Hematopoietic multipotent progenitor cell treated with erythropoietin and hydrocortisone succinate and interleukin-3 and kit ligand, for 17 days (in vitro differentiated cells): ENCODE measurements at regions not wholly inside any gene's neighbourhood (a gene's known extent, or its start where the extent isn't known, plus 50 kb on each side); places are given as distances from the start of the nearest gene placed in this dataset.
"Not testable (repeated sequence)": the region's sequence is repeated elsewhere in the genome, so short reads cannot be mapped to it uniquely, and the experiment has no call there.

Source experiments
- DNase-seq: peaks from one replicate; pipeline ENCODE4 v3.0.0-alpha.2; 2015; ENCODE audit warnings: low spot score

DNA sequence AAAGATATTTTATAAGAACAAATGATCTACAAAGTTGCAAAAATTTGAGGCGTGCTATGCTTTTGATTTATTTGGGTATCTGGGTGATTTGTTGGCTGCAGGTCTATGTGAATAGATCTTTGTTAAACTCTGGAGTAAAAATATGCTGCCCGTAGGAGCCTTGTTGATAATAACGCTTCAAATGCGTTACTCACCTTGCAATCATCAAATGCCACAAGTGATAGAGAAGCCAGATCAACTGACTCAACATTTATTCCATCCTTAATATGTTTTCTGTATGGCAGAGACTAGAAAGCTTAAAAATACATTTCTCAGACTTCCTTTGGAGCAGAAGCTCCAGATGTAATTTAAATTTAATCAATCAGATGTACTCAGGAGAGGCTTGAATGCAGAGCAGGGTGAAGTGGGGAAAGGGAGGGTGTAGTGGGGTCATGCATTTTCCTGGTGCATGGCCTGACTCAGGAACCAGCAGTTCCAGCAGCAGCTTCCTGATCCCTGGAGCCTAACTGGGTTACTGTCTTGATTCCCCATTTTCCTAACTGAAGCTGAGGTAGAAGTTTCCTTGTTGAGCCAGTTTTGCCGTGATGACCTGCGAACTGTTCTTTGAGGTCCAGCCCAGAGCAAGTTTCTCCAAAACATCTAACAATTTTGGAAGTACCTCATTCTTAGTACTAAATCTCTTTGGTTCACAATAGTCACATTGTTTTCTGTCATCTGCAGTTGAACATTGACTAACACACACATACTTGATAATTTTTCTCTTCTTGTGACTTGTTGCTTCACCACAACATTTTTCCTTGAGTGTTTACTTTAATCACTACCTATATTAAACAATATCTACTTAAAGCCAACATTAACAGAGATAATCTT lies 284.7 kb upstream of the CWC22 start:
- DNase-seq: no peak

DNA sequence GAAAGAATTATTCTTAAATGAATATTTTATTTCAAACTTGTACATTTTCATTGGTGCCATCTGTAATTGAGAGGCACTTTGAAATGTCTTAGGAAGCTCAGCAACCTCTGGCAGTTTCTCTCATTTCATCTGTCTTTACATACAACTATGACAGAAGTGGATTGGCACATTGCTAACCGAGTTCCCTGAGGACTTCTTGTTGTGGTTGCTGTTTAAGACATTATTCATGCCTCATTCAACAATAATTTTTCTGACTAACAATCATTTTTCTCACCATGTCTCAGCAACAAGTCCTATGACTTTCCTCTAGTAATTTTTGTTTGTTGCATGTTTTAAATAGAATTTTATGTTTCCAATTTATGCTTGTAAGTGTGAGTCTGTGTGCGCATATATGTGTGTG lies 284.0 kb upstream of the CWC22 start:
- no peak for DNase-seq

DNA sequence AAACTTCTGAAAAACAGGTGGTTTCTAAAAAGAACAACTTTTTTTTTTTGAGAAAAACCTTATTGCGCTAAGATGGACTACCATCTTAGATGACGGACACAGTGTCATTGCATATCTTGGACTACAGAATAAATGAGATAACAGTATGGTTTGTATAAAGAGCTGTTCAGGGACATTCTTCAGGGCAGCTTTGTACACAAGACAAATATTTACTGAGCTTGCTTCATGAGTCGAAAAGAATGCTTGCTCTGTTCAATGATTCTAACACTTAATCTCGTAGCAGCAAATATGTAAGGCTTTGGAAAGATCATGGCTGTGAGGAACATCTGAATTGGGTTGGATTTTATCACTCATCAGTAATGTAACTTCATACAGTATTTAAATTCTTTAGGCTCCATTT lies 282.5 kb upstream of the CWC22 start:
- no peak for DNase-seq

GRCh38 chr2:180279581-180279980 lies 272.5 kb upstream of the CWC22 start:
- DNase-seq: no peak

DNA sequence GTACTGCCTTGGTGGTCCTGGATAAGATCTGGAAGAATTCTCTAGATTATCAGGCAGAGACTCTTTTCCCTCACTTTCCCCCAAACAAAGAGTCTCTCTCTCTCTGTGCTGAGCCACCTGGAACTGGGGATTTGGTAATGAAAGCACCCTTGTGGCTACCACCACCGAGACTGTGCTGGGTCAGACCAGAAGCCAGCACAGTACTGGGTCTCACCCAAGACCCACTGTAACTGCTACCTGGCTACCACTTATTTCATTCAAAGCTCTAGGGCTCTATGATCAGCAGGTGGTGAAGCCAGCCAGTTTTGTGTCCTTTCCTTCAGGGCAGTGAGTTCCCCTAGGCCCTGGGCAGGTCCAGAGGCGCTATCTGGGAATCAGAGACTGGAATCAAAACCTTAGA lies 269.6 kb upstream of the CWC22 start:
- DNase-seq: no peak

- no peak for DNase-seq
Measured at GRCh38 chr2:180268006-180268405, 260.9 kb upstream of the CWC22 start.

- DNase-seq: no peak
Measured at GRCh38 chr2:180261976-180262375, 254.9 kb upstream of the CWC22 start.

GRCh38 chr2:180258579-180258978 lies 251.5 kb upstream of the CWC22 start:
- no peak for DNase-seq

DNA sequence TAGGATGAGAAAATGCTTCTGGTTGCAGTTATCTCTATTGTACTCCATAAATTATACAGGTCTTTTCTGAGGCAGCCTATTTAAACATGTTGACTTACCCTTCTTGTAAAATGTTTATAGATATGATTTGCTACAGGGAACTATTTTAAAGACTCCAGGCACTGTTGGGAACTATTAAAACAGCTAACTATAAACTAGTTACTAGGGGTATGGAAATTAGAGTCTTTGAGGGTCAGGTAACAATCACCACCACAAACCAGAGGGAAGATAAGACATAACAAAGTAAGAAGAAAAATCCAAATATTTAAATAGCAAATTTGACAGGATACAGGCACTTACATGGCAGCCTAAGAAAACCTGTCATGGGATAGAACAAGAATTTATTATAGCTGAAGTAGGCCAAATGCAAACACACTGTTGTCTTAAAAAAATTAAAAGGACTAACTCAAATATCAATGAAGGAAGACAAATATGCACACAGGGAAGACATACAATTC lies 251.0 kb upstream of the CWC22 start:
- DNase-seq: no peak

GRCh38 chr2:180257247-180257646 lies 250.2 kb upstream of the CWC22 start:
- DNase-seq: no peak

DNA sequence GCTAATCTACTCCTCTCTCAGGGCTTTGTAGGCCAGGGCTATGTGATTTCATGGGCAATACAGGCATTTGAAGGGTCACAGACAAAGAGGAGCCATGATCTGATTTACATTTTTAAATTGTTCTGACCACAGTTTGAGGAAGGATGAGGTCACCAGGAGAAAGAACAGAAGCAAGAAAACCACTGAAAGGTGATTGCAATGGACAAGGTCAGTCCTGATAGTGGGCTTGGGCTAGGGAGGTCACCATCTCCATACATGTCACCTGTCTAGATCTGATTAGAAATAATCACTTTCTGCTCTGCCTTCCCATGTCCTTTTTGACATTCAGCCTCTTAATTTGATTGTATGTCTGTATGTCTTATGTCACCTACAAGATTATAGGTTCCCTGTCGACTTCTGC lies 248.9 kb upstream of the CWC22 start:
- DNase-seq: no peak

DNA sequence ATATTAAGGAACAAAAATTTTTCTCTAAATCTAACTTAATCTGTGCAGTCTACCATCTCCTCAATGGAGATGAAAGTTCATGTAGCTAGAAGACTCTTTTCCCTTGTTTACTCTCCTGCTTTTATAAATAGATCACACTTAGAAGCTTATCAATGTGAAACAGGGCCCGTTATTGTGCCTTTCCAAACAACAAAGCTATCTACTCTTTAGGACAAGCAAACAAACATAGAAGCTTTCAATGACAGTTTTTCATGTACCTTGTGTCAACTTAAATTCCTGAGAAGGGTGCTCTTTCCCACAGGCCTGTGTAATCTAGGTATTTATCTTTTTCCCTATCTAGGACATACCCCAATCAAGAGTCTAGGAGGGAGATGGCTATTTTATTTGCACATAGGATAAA lies 247.8 kb upstream of the CWC22 start:
- no peak for DNase-seq

- no peak for DNase-seq
Measured at GRCh38 chr2:180247658-180248057, 240.6 kb upstream of the CWC22 start.

DNA sequence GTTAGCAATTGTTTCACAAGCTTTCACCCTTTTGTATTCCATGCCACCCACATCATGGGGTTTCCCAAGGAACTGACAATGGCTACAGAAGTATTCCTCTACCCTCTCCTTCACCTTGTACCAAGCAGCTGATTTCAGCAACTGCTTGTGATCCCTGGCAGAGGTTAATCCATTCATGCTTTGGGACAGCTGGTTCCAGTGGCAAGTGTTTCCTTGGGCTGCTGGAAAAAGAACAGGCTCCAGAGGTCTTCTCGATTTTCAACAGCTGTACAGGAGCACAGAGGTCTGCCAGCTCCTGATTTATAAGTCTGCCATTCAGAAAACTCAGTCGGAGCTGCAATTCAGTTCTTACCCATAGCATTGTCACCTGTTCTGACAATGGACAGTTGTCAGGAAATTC lies 239.2 kb upstream of the CWC22 start:
- no peak for DNase-seq

GRCh38 chr2:180240774-180241173 lies 233.7 kb upstream of the CWC22 start:
- no peak for DNase-seq

DNA sequence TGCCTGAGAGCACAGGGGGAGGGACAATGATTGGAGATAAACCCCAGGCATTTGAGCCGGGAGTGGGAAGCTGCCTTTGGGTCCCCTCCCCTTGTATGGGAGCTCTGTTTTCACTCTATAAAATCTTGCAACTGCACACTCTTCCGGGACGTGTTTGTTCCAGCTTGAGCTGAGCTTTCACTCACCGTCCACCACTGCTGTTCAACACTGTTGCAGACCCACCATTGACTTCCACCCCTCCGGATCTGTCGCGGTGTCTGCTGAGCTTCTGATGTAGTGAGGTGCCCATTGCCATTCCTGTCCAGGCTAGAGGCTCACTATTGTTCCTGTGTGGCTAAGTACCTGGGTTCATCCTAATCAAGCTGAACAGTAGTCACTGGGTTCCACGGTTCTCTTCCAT lies 231.6 kb upstream of the CWC22 start:
- DNase-seq: no peak

GRCh38 chr2:180236061-180236460 lies 229.0 kb upstream of the CWC22 start:
- not testable (repeated sequence) for DNase-seq

DNA sequence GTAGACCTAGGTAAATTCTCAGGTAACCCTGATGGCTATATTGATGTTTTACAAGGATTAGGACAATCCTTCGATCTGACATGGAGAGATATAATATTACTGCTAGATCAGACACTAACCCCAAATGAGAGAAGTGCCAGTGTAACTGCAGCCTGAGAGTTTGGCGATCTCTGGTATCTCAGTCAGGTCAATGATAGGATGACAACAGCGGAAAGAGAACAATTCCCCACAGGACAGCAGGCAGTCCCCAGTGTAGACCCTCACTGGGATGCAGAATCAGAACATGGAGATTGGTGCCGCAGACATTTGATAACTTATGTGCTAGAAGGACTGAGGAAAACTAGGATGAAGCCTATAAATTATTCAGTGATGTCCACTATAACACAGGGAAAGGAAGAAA lies 228.4 kb upstream of the CWC22 start:
- DNase-seq: not testable (repeated sequence)

- DNase-seq: not testable (repeated sequence)
Measured at GRCh38 chr2:180234991-180235390, 227.9 kb upstream of the CWC22 start.

DNA sequence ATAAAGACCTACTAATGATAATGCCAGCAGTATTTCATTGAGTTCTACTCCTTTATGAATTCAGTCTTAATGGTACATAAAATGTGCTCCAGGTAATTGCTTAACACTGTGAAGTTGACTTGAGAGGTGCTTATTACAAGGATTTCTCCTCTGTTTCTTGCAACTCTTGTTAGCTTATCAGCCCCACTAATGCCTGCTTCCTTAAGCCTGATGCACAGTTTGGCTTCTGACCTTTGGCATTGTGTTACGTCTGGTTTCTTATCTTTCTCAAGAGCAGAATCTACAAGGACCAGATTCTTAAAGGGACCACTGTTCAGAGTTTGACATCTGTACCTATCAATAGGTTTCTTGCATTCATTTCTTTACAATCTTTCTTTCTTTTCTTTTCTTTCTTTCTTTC lies 223.9 kb upstream of the CWC22 start:
- no peak for DNase-seq

DNA sequence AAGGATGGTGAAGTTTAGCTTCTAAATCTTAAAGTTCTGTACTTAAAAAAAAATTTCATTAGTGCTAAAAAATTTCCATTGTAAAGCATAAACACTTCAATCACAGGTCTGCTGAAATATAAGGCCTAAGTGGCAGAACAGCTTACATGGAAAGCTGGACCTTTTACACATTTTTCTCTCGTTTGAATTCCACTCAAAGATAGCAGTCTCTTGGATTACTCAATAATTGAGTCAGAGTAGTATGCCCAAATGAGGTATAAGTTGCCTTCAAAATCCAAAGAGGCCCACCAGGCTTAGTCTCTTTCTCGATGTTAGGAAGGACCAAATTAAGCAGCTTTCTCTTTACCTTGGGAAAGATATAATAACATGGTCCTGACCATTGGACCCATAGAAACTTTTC lies 220.4 kb upstream of the CWC22 start:
- no peak for DNase-seq

- no peak for DNase-seq
Measured at GRCh38 chr2:180225118-180225517, 218.0 kb upstream of the CWC22 start.

- DNase-seq: no peak
Measured at GRCh38 chr2:180222644-180223043, 215.5 kb upstream of the CWC22 start.

GRCh38 chr2:180219491-180219890 lies 212.4 kb upstream of the CWC22 start:
- no peak for DNase-seq
